Tibial nerve (tissue), 4 donors: ENCODE measurements at regions not wholly inside any gene's neighbourhood (a gene's known extent, or its start where the extent isn't known, plus 50 kb on each side); places are given as distances from the start of the nearest gene placed in this dataset.

Experiments
- CTCF ChIP-seq, 5 experiments: fragments of 200-600 bp in 3 of 5; fragments of 450-650 bp in 2 of 5; sonication (generic) in 3 of 5; IDR thresholded peaks; one replicate each; pipeline ENCODE4 v1.5.1; 2016 to 2019; ENCODE audit warnings: antibody characterized with exemption in 5 of 5, mild to moderate bottlenecking in 3 of 5, moderate library complexity in 2 of 5
- EP300 ChIP-seq, 2 donors: sonication (generic); formaldehyde crosslinking; IDR thresholded peaks; one replicate each; pipeline ENCODE4 v1.6.1; 2017; ENCODE audit warnings: antibody characterized with exemption in 2 of 2, mild to moderate bottlenecking in 1 of 2
- POLR2A ChIP-seq, 2 donors: fragments of 450-650 bp; IDR thresholded peaks; one replicate each; pipeline ENCODE4 v1.6.1; 2017; ENCODE audit warnings: antibody characterized with exemption in 2 of 2, mild to moderate bottlenecking in 2 of 2, moderate library complexity in 2 of 2

GRCh38 chr3:152197451-152197850 is 71.3 kb upstream of the MBNL1 start:
- TF ChIP-seq POLR2A (IDR thresholded peaks at IDR 0.05) (no peak), CTCF (IDR thresholded peaks at IDR 0.05) (no peak), EP300 (IDR thresholded peaks at IDR 0.05) (no peak)
